K562 (cell line): ENCODE measurements at regions not wholly inside any gene's neighbourhood (a gene's known extent, or its start where the extent isn't known, plus 50 kb on each side); places are given as distances from the start of the nearest gene placed in this dataset.

Experiments
- ATAC-seq: fragments of 200-7000 bp; cut with Tn5 transposase; 3 replicates; pipeline ENCODE4 v1.9.1; 2020; ENCODE audit warnings: moderate library complexity
- BruUV-seq: library from RNA; stranded (reverse); fragments of 400-500 nt; replicated peaks from 2 replicates; lab custom pipeline; 2021; lab: Mats Ljungman, UMichigan
- CTCF ChIA-PET: fragments of 300-600 bp; formaldehyde crosslinking; extraction: SDS; loops from one replicate; lab custom pipeline; 2021; ENCODE audit warnings: low intra/inter-chr PET ratio; lab: Yijun Ruan, JAX
- POLR2A ChIA-PET: fragments of 300-600, 350-650 bp; sonication (Branson Sonifier 250); formaldehyde crosslinking; extraction: SDS; loops from one replicate; lab custom pipeline; 2021; ENCODE audit warnings: antibody characterized with exemption, inconsistent platforms; lab: Yijun Ruan, JAX
- DNase-seq, 4 experiments: peaks; one replicate each; pipeline versions ENCODE4 v3.0.0 to v3.0.0-alpha.2; 2011 to 2018; ENCODE audit warnings: low spot score in 3 of 4, mixed read lengths in 3 of 4; ENCODE audit errors: extremely low read depth in 1 of 4
- FAIRE-seq: peaks from 2 replicates; lab custom pipeline; 2011; peaks lifted over from hg19 to GRCh38; lab: Jason Lieb, UNC
- H2AFZ ChIP-seq: 2 replicates; pipeline ENCODE4 v1.6.0; 2011; ENCODE audit warnings: low read depth, low read length, control low read depth, inconsistent platforms
- H3K27ac ChIP-seq: fragments of 200-600 bp; 3 replicates; pipeline ENCODE4 v1.8.0; 2011; ENCODE audit warnings: low read depth, mild to moderate bottlenecking, control low read depth, inconsistent platforms, low read length, moderate library complexity, mixed read lengths; ENCODE audit errors: extremely low read depth
- H3K27me3 ChIP-seq, 2 experiments: fragments of 300-600 bp in 1 of 2; 2 replicates in 1 of 2; 3 replicates in 1 of 2; pipeline versions ENCODE4 v1.6.0 to v1.8.0; 2011; ENCODE audit warnings: inconsistent platforms in 2 of 2, low read length in 2 of 2, mild to moderate bottlenecking in 1 of 2, mixed read lengths in 1 of 2, moderate library complexity in 1 of 2; ENCODE audit not compliant: control insufficient read depth in 2 of 2, insufficient read depth in 2 of 2
- H3K36me3 ChIP-seq: fragments of 300-600 bp; 3 replicates; pipeline ENCODE4 v1.8.0; 2011; ENCODE audit warnings: mild to moderate bottlenecking, low read length, inconsistent platforms; ENCODE audit not compliant: control insufficient read depth, insufficient read depth
- H3K4me1 ChIP-seq, 2 experiments: fragments of 200-600 bp in 1 of 2; replicated peaks in 1 of 2; 2 replicates in 1 of 2; 3 replicates in 1 of 2; pipeline versions ENCODE4 v1.5.1 to v1.8.0; 2011; ENCODE audit warnings: inconsistent platforms in 2 of 2, low read length in 2 of 2, mild to moderate bottlenecking in 1 of 2, mixed read lengths in 1 of 2, moderate library complexity in 1 of 2; ENCODE audit not compliant: control insufficient read depth in 2 of 2, insufficient read depth in 2 of 2
- H3K4me2 ChIP-seq: 2 replicates; pipeline ENCODE4 v1.6.1; 2011; ENCODE audit warnings: low read length, control low read depth, inconsistent platforms, mixed read lengths; ENCODE audit not compliant: insufficient read depth
- H3K4me3 ChIP-seq: fragments of 200-600 bp; sonication (generic), shearing (Covaris generic); 2 replicates; pipeline ENCODE4 v1.5.1; 2016; ENCODE audit warnings: control low read depth, inconsistent platforms
- H3K79me2 ChIP-seq: fragments of 200-600 bp; 3 replicates; pipeline ENCODE4 v1.8.0; 2011; ENCODE audit warnings: low read length, inconsistent platforms; ENCODE audit not compliant: control insufficient read depth, insufficient read depth
- H3K9ac ChIP-seq, 2 experiments: 2 replicates each; pipeline versions ENCODE4 v1.6.0 to v1.6.1; 2011; ENCODE audit warnings: low read depth in 2 of 2, low read length in 2 of 2, control low read depth in 1 of 2, inconsistent platforms in 1 of 2, mild to moderate bottlenecking in 1 of 2, mixed read lengths in 1 of 2; ENCODE audit not compliant: insufficient read depth in 1 of 2
- H3K9me1 ChIP-seq: one replicate; pipeline ENCODE4 v1.6.0; 2011; ENCODE audit warnings: inconsistent platforms, mild to moderate bottlenecking, low read length, moderate library complexity; ENCODE audit not compliant: control insufficient read depth, insufficient read depth
- H3K9me3 ChIP-seq: replicated peaks from 2 replicates; pipeline ENCODE4 v1.5.1; 2011; ENCODE audit warnings: low read depth, low read length, inconsistent platforms; ENCODE audit not compliant: control insufficient read depth, insufficient read depth
- H4K20me1 ChIP-seq: replicated peaks from 2 replicates; pipeline ENCODE4 v1.6.1; 2011; ENCODE audit warnings: low read length, inconsistent platforms, mixed read lengths; ENCODE audit not compliant: control insufficient read depth, insufficient read depth
- ATF6 ChIP-seq: sonication (generic); formaldehyde crosslinking; IDR thresholded peaks from 2 replicates; pipeline ENCODE4 v1.4.0; 2020; ENCODE audit warnings: mild to moderate bottlenecking, missing genetic modification reagents
- CBX1 ChIP-seq: sonication (generic); IDR thresholded peaks from 2 replicates; pipeline ENCODE4 v1.6.1; 2016; ENCODE audit warnings: antibody characterized with exemption, low read depth, mild to moderate bottlenecking
- JUND ChIP-seq, 2 experiments: IDR thresholded peaks; 2 replicates in 1 of 2; 3 replicates in 1 of 2; pipeline ENCODE4 v1.6.1; 2011; ENCODE audit warnings: borderline replicate concordance in 2 of 2, low read depth in 2 of 2, low read length in 2 of 2, improper control_type of control experiment in 1 of 2, missing biosample characterization in 1 of 2, missing genetic modification characterization in 1 of 2, missing genetic modification reagents in 1 of 2
- KLF1 ChIP-seq: fragments of 450-650 bp; IDR thresholded peaks from 2 replicates; pipeline ENCODE4 v1.6.1; 2016; ENCODE audit warnings: missing genetic modification characterization, missing compliant biosample characterization
- RFX5 ChIP-seq: IDR thresholded peaks from 2 replicates; pipeline ENCODE4 v1.6.1; 2011; ENCODE audit warnings: low read depth, mild to moderate bottlenecking, improper control_type of control experiment, low read length
- ZFP30 ChIP-seq: fragments of 250-450 bp; sonication (Bioruptor Pico); IDR thresholded peaks from 2 replicates; pipeline ENCODE4 v1.8.0; 2022; ENCODE audit warnings: moderate library complexity, mild to moderate bottlenecking, inconsistent platforms, borderline replicate concordance
- ZNF175 ChIP-seq: fragments of 200-800 bp; sonication (Bioruptor generic); IDR thresholded peaks from 2 replicates; pipeline ENCODE4 v1.6.1; 2016; ENCODE audit warnings: low read depth, mild to moderate bottlenecking, missing genetic modification characterization, missing compliant biosample characterization
- ZNF239 ChIP-seq: fragments of 250-450 bp; sonication (Bioruptor Pico); IDR thresholded peaks from 2 replicates; pipeline ENCODE4 v1.4.0; 2020; ENCODE audit warnings: mild to moderate bottlenecking
- ZNF347 ChIP-seq: fragments of 450-650 bp; formaldehyde crosslinking; IDR thresholded peaks from 2 replicates; pipeline ENCODE4 v1.4.0; 2020; ENCODE audit warnings: low read depth, mild to moderate bottlenecking, moderate library complexity
- ZNF445 ChIP-seq: fragments of 250-450 bp; sonication (Bioruptor Pico); IDR thresholded peaks from 2 replicates; pipeline ENCODE4 v1.4.0; 2020; ENCODE audit warnings: low read depth, mild to moderate bottlenecking, moderate library complexity
- ZNF785 ChIP-seq: fragments of 250-450 bp; sonication (Bioruptor Pico); IDR thresholded peaks from 2 replicates; pipeline ENCODE4 v1.4.0; 2020; ENCODE audit warnings: mild to moderate bottlenecking
- WGBS: fragments of 100-300 bp; shearing (Covaris generic); methylation state at CpG from one replicate; pipeline ENCODE4 v1.1.6; 2016; ENCODE audit warnings: low coverage, mixed read lengths; ENCODE audit not compliant: insufficient coverage; ENCODE audit errors: missing lambda C conversion rate; 5-methylcytosine and 5-hydroxymethylcytosine counted together
- in situ Hi-C: fragments of 300-500 bp; cut with MboI; formaldehyde crosslinking; loops from 4 replicates; pipeline ENCODE4 v1.15.0; 2018; ENCODE audit warnings: inconsistent platforms, mixed read lengths
- intact Hi-C: fragments of 100-400 bp; cut with micrococcal nuclease; formaldehyde crosslinking; loops from 2 replicates; pipeline ENCODE4 v1.14.2; 2022
- TF ChIP-seq, protein P1 (sequence below): sonication (generic); formaldehyde crosslinking; IDR thresholded peaks from 2 replicates; pipeline ENCODE4 v1.8.1; 2023; ENCODE audit warnings: mild to moderate bottlenecking, missing genetic modification reagents
- TF ChIP-seq, protein P2 (sequence below): fragments of 250-450 bp; sonication (Bioruptor Pico); IDR thresholded peaks from 2 replicates; pipeline ENCODE4 v1.4.0; 2020; ENCODE audit warnings: borderline replicate concordance
- TF ChIP-seq, protein P3 (sequence below): IDR thresholded peaks from 2 replicates; pipeline ENCODE4 v1.6.1; 2011; ENCODE audit warnings: borderline replicate concordance, low read depth, mild to moderate bottlenecking, moderate library complexity, low read length; ENCODE audit not compliant: insufficient read depth, poor library complexity, severe bottlenecking

DNA sequence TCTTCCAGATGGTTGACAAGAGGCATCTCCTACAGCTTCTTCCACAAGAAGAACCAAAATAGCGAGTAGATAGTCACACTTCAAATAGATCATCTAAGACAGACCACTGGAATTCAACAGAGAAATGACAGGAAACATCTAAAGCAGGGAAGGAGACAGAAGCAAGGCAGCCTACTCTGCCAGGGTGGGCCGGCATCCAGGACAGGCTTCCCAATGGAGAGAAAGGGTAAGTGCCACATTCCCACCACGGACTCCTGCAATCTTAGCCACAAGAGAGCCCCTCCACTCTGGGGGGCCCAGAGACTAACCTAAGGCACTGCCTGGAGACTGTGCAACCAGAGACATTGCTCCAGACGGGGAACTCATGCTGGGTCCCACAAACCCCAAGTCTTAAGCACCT is 154.5 kb downstream of the NDUFA12 start (continued):
- TF ChIP-seq, protein P1, sequence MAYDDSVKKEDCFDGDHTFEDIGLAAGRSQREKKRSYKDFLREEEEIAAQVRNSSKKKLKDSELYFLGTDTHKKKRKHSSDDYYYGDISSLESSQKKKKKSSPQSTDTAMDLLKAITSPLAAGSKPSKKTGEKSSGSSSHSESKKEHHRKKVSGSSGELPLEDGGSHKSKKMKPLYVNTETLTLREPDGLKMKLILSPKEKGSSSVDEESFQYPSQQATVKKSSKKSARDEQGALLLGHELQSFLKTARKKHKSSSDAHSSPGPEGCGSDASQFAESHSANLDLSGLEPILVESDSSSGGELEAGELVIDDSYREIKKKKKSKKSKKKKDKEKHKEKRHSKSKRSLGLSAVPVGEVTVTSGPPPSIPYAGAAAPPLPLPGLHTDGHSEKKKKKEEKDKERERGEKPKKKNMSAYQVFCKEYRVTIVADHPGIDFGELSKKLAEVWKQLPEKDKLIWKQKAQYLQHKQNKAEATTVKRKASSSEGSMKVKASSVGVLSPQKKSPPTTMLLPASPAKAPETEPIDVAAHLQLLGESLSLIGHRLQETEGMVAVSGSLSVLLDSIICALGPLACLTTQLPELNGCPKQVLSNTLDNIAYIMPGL (CRISPR knock-in tag) = no peak
- TF ChIP-seq KLF1 (tag) (no peak), ZNF347 (CRISPR knock-in tag) (no peak), JUND (IDR thresholded peaks at IDR 0.05; ENCODE audit: borderline replicate concordance, low read depth, low read length) (no peak), JUND (tag; IDR thresholded peaks at IDR 0.05; ENCODE audit: borderline replicate concordance, low read depth, low read length) (no peak)

- WGBS = 3% methylated on average over 8 of the region's 8 CpGs
- Histone ChIP-seq H3K9me3 (no peaks in the 10 kb centered on the region), H3K79me2 (no peaks in the 10 kb centered on the region), H3K9me1 (no peaks in the 10 kb centered on the region), H3K27ac (no peak overlapping the region), H3K27me3 (peaks cover 12 to 30% of the 10 kb centered on the region in 2 experiments), H2AFZ (no peak overlapping the region), H3K4me1 (no peaks in the 10 kb centered on the region), H3K36me3 (no peaks in the 10 kb centered on the region), H3K4me3 (no peak overlapping the region), H3K4me2 (no peak overlapping the region), H4K20me1 (no peaks in the 10 kb centered on the region), H3K9ac (no peak overlapping the region)
- CTCF ChIA-PET = no interaction called here
- intact Hi-C loops (no loop called here), in situ Hi-C loops (no loop called here)
- ATAC-seq (no peak; the same call in 2 of the 3 replicates), DNase-seq (no peak), FAIRE-seq (no peak)
- no TSS peak for BruUV-seq
- POLR2A ChIA-PET = no interaction called here
- TF ChIP-seq CBX1 (no peak), ZNF445 (no peak), ZNF785 (CRISPR knock-in tag) (no peak), ATF6 (CRISPR knock-in tag) (no peak), ZNF175 (CRISPR knock-in tag) (no peak), ZFP30 (no peak), RFX5 (no peak), ZNF239 (CRISPR knock-in tag) (no peak)
- TF ChIP-seq, protein P2, sequence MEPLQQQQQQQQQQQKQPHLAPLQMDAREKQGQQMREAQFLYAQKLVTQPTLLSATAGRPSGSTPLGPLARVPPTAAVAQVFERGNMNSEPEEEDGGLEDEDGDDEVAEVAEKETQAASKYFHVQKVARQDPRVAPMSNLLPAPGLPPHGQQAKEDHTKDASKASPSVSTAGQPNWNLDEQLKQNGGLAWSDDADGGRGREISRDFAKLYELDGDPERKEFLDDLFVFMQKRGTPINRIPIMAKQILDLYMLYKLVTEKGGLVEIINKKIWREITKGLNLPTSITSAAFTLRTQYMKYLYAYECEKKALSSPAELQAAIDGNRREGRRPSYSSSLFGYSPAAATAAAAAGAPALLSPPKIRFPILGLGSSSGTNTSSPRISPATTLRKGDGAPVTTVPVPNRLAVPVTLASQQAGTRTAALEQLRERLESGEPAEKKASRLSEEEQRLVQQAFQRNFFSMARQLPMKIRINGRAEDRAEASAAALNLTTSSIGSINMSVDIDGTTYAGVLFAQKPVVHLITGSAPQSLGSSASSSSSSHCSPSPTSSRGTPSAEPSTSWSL (CRISPR knock-in tag) = no peak
- TF ChIP-seq, protein P3, sequence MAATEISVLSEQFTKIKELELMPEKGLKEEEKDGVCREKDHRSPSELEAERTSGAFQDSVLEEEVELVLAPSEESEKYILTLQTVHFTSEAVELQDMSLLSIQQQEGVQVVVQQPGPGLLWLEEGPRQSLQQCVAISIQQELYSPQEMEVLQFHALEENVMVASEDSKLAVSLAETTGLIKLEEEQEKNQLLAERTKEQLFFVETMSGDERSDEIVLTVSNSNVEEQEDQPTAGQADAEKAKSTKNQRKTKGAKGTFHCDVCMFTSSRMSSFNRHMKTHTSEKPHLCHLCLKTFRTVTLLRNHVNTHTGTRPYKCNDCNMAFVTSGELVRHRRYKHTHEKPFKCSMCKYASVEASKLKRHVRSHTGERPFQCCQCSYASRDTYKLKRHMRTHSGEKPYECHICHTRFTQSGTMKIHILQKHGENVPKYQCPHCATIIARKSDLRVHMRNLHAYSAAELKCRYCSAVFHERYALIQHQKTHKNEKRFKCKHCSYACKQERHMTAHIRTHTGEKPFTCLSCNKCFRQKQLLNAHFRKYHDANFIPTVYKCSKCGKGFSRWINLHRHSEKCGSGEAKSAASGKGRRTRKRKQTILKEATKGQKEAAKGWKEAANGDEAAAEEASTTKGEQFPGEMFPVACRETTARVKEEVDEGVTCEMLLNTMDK = no peak
Observed at GRCh38 chr12:94845110-94845509, 158.4 kb downstream of the NDUFA12 start.
